ENCODE measurements at regions not wholly inside any gene's neighbourhood (a gene's known extent, or its start where the extent isn't known, plus 50 kb on each side); places are given as distances from the start of the nearest gene placed in this dataset.

- Histone ChIP-seq H3K4me1 (no peaks in the 10 kb centered on the region), H3K27me3 (no peaks in the 10 kb centered on the region), H3K4me3 (no peak overlapping the region), H3K9me3 (no peaks in the 10 kb centered on the region), H3K36me3 (no peaks in the 10 kb centered on the region), H3K27ac (no peak overlapping the region)
- WGBS, 2 donors, result 62 to 70% methylated on average over 3 of the region's 3 CpGs
- TF ChIP-seq, protein P1, sequence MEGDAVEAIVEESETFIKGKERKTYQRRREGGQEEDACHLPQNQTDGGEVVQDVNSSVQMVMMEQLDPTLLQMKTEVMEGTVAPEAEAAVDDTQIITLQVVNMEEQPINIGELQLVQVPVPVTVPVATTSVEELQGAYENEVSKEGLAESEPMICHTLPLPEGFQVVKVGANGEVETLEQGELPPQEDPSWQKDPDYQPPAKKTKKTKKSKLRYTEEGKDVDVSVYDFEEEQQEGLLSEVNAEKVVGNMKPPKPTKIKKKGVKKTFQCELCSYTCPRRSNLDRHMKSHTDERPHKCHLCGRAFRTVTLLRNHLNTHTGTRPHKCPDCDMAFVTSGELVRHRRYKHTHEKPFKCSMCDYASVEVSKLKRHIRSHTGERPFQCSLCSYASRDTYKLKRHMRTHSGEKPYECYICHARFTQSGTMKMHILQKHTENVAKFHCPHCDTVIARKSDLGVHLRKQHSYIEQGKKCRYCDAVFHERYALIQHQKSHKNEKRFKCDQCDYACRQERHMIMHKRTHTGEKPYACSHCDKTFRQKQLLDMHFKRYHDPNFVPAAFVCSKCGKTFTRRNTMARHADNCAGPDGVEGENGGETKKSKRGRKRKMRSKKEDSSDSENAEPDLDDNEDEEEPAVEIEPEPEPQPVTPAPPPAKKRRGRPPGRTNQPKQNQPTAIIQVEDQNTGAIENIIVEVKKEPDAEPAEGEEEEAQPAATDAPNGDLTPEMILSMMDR (IDR thresholded peaks at IDR 0.05), result no peak
- no peak for DNase-seq
- no peak for ATAC-seq
- intact Hi-C loops (cut with DNase I), result no loop called here
- no peak for FAIRE-seq
These were observed 125.4 kb downstream of the VGLL3 start for GRCh38 chr3:86865506-86865905.

GRCh38 chr3:86856711-86857110 lies 134.2 kb downstream of the VGLL3 start:
- DNase-seq (no peak), ATAC-seq (no peak), FAIRE-seq (no peak)
- H3K36me3 ChIP-seq, result no peaks in the 10 kb centered on the region
- H3K4me1 ChIP-seq, result peaks cover 0 to 6% (median 0%) of the 10 kb centered on the region in 3 donors
- WGBS, 2 donors, result 0 to 42% methylated on average over 1 of the region's 1 CpG
- TF ChIP-seq, protein P1 (IDR thresholded peaks at IDR 0.05), result no peak
- no peaks in the 10 kb centered on the region for H3K9me3 ChIP-seq
- no peaks in the 10 kb centered on the region for H3K27me3 ChIP-seq
- intact Hi-C loops (cut with DNase I), result no loop called here
- no peak overlapping the region for H3K4me3 ChIP-seq
- H3K27ac ChIP-seq, result no peak overlapping the region

- no peaks in the 10 kb centered on the region for H3K4me1 ChIP-seq
- no peaks in the 10 kb centered on the region for H3K27me3 ChIP-seq
- 41 to 46% methylated on average over 1 of the region's 1 CpG for WGBS, 2 donors
- TF ChIP-seq, protein P1 (IDR thresholded peaks at IDR 0.05), result no peak
- intact Hi-C loops (cut with DNase I), result no loop called here
- no peak for DNase-seq
- H3K27ac ChIP-seq, result no peak overlapping the region
- no peaks in the 10 kb centered on the region for H3K36me3 ChIP-seq
- H3K4me3 ChIP-seq, result no peak overlapping the region
- no peak for FAIRE-seq
- no peak for ATAC-seq
- no peaks in the 10 kb centered on the region for H3K9me3 ChIP-seq
These were observed 141.0 kb downstream of the VGLL3 start for GRCh38 chr3:86849991-86850390.

GRCh38 chr3:86845726-86846125 lies 145.2 kb downstream of the VGLL3 start:
- Histone ChIP-seq H3K4me3 (no peak overlapping the region), H3K27ac (no peak overlapping the region), H3K36me3 (no peaks in the 10 kb centered on the region), H3K9me3 (no peaks in the 10 kb centered on the region), H3K4me1 (no peaks in the 10 kb centered on the region), H3K27me3 (no peaks in the 10 kb centered on the region)
- no peak for DNase-seq
- no peak for ATAC-seq
- intact Hi-C loops (cut with DNase I), result no loop called here
- 58 to 71% methylated on average over 4 of the region's 4 CpGs for WGBS, 2 donors
- no peak for FAIRE-seq
- TF ChIP-seq, protein P1 (IDR thresholded peaks at IDR 0.05), result no peak

DNA sequence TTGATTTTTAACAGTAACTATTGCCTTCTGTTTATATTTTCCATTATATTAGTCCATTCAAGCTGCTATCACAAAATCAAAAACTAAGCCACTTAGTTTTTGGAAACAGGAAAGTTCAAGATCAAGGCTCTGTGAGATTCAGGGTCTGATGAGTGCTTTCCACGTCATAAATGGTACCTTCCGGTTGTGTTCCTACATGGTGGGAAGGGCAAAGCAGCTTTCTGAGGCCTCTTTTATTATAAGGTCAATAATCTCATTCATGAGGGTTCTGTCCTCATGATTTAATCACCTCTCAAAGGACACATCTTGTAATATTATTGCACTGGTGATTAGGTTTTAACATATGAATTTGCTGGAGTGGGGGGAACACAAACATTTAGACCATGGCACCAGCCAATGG lies 152.0 kb downstream of the VGLL3 start:
- FAIRE-seq (no peak), ATAC-seq (no peak), DNase-seq (no peak)
- no peaks in the 10 kb centered on the region for H3K36me3 ChIP-seq
- WGBS, 2 donors, result 66 to 78% methylated on average over 2 of the region's 2 CpGs
- intact Hi-C loops (cut with DNase I), result no loop called here
- H3K9me3 ChIP-seq, result no peaks in the 10 kb centered on the region
- no peak overlapping the region for H3K4me3 ChIP-seq
- H3K27ac ChIP-seq, result no peak overlapping the region
- H3K4me1 ChIP-seq, result no peaks in the 10 kb centered on the region
- TF ChIP-seq, protein P1 (IDR thresholded peaks at IDR 0.05), result no peak
- no peaks in the 10 kb centered on the region for H3K27me3 ChIP-seq
